Amniotic epithelial cell (primary cell): ENCODE measurements at regions not wholly inside any gene's neighbourhood (a gene's known extent, or its start where the extent isn't known, plus 50 kb on each side); places are given as distances from the start of the nearest gene placed in this dataset.
A peak's percentile ranks its signal among the peaks of the same experiment; 100 is the strongest.
"Not testable (repeated sequence)": the region's sequence is repeated elsewhere in the genome, so short reads cannot be mapped to it uniquely, and the experiment has no call there.

Experiments used
- DNase-seq: peaks from one replicate; pipeline ENCODE4 v3.0.0-alpha.2; 2010; ENCODE audit warnings: low read depth

DNA sequence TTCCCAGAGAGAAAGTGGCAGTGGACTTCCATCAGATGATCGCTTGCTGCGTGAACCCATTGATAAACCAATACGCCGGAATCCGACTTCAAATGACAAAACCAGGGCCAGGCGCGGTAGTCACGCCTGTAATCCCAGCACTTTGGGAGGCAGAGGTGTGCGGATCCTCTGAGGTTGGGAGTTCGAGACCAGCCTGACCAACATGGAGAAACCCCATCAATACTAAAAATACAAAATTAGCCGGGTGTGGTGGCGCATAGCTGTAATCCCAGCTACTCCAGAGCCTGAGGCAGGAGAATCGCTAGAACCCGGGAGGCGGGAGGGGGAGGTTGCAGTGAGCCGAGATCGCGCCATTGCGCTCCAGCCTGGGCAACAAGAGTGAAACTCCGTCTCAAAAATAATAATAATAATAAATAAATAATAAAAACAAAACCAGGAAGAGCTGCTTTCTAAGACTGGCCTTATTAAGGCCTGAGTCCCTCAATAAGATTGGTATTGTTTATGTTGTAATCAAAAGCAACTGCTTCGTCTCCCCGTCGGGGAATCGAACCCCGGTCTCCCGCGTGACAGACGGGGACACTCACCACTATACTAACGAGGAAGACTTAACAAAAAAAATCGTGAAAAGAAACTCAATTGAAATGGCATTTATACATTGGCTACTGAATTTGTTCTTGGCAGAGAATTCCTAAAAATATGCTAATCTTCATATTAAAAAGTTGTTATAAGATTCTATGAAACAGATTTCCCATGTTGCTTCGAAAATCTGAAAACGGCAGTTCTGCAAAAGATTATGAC is 110.2 kb upstream of the ZNF184 start:
- peak; percentile 44 for DNase-seq

DNA sequence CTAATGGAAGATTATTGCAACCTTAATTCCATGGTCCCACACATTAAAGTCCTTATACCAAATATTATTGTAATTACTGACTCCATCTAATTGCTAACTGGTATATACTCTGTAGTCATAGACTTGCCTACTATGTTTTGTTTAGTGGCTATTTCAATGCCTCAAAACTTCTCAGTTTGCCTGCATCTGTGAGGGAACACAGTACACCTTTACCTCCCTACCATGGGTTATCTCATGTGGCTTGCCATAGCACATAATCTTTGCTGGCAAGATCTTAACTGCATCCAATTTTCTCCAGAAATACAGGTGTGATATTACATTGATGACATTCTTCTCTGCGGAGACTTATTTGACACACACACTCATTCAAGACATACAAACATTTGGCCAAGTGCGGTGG is 107.1 kb upstream of the ZNF184 start:
- no peak for DNase-seq

DNA sequence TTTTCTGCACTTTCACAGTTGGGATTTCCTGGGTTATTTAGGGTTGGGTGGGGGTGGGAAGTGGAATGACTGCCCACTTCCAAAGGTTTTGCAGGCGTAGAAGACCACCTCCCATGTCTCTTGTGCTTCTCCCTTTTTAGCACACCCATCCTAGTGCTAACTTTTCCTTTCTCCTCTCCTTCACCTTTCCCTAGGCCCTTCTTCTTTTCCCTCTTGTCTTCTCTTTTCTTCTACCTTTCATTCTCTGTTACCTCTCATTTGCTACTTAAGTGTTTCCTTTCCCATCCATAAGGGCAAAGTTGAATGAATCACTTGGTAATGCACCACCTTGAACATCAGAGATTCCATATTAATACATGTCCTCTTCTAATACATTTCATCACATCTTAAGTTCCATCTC is 105.0 kb upstream of the ZNF184 start:
- no peak for DNase-seq

DNA sequence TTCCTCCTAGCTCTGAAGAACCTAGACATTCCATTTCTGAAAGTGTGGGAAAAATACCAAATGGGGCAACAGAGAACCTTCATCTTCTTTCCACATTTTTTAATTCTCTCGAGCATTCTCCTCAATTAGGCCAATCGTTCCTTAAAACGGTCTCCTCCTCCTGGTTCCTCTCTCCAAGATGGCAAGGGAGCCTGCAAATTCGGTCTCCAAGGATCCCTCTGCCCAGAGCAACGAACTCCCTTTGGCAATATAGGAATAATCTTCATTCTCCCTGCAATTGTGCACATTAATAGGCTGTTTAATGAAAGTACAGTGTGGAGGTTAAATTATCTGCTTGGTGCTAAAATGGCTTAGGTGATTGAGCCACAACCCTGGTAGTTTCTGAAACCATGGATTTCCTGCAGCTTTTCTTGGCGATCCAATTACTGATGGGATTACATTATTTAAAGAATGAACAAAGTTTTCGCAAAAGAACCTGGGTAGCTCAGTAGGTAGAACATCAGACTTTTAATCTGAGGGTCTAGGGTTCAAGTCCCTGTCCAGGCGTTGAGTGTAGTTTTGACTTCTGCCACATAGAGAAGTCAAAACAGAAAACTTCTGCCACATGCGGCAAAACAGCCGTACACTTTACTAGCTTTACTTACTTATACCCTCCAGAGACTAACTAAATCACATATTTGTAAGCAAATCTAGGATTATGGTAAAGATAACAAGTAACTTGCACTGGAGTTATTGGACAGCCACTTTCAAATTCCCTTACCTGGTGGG is 102.9 kb upstream of the ZNF184 start:
- DNase-seq = no peak

DNA sequence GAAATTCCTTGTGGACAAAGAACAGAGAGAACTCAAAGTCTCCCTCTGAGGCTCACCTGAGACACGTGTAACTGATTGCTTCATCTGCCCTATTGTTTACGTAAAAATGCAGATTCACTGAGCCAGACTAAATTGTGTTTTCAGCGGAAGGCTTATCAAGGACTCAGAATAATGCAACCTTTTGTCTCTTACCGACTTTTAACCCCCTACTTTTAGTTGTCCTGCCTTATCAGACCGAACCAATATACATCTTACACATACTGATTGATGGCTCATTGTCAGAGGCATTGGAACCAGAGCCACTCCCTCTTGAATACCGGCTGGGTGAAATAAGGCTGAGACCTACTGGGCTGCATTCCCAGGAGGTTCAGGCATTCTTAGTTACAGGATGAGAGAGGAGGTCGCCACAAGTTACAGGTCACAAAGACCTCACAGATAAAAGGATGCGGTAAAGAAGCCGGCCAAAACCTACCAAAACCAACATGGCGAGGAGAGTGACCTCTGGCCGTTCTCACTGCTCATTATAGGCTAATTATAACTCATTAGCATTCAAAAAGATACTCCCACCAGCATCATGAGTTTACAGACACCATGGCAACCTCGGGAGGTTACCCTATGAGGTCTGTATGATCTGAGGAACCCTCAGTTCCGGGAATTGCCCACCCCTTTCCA is 95.5 kb upstream of the ZNF184 start:
- no peak for DNase-seq

DNA sequence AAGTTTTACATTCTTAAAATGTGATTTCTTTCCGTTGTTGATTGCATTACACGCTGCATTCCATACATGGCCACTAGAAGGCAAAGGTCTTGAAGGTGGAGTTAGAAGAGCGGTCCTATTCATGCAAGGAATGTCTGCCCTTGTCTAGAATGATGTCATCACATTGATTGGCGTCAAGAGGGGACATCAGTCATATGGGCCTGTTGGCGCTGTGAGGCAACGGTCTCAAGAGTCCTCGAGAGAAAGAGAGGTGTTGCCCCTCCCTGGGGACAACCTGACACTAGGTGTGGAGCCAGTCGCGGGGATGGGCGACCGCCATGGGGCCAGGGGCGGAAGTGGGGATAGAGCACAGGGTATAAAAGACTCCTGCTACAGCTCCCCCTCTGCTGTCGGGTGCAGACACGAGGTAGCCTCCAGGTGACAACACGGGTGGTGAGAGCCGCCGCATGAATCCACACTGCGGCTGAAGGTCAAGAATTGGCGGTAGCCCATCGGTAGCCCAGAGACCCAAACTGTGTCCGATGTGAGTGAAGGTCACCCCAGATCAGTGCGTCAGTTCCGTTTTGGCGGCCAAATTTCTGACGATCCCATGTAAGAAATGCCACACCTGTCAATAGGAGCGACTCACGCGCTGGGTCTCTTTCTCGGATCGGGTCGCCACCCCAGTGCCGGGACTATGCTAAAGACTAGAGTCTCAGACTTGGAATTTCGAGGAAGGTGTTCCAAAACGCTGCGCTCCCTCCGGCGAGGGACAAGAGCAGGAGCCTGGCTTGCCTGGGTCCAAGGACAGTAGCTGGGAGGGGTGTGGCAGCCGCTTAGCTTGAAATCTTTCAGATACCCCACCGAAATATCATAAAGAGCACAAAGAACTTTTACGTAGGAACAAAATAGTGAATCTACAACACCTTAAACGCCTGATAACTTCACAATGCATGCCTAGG is 93.2 kb upstream of the ZNF184 start:
- no peak for DNase-seq

DNA sequence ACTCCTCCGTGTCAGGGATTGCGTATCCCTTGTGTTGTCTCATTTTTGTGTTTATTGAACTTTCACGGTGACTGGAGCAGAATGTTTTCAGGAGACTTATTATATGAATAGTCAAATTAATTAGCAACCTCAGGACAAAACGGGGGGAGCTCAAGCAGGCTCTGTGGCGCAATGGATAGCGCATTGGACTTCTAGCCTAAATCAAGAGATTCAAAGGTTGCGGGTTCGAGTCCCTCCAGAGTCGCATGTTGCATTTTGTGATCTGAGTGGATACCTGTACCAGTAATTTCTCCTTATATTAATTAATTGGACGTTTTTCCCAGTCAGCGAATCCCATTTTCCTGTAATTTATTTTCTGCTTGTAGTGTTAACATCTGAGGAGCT is 89.1 kb upstream of the ZNF184 start:
- no peak for DNase-seq

DNA sequence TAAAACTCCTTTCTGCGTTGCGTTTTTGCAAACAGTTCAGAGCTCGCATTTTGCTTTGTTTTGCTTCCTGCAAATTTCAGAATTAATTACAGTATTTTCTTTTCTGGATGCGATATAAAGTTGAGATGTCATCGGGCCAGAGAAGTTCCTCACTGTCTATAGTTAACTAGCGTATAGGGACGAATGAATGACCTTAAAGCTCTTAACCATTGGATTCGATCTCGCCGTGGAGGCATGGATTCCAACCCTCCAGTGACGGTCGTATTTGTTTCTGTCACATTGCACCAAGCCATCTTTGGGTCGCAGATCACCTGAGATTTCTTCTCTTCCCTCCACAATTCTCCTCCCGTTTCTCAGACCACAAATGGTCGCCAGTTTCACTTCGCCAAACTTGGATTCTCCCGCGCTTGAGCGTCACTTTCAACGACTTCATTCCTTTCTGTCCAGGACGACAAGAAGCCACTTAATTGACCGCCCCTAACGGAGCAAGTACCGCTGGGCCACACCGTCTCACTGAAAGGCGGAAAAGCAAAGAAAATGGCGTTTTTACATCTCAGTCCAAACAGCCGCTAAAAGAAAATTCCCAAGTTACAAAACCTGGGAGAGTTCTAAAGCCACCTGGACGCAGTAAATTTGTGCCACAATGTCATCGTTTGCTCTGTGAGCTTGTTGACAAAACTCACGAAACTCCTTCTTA is 85.3 kb upstream of the ZNF184 start:
- no peak for DNase-seq

DNA sequence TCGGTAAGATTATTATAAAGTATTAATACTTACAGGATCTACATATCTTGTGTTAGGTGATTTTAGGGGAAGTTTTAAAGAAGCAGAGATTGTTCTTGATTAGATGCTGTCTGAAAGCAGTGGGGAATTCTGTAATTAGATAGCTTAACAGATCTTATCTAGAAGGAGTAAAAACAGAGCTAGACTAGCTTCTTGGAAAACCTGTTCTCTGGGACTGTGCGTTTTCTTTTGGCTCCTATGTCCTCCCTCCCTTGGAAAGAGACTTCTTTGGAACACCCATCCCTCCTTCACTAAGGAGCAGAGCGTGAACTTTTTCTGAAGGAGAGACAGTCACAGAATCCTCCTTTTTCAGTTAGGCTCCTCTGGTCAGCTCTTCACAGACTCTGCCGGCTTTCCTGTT is 83.5 kb upstream of the ZNF184 start:
- no peak for DNase-seq

DNA sequence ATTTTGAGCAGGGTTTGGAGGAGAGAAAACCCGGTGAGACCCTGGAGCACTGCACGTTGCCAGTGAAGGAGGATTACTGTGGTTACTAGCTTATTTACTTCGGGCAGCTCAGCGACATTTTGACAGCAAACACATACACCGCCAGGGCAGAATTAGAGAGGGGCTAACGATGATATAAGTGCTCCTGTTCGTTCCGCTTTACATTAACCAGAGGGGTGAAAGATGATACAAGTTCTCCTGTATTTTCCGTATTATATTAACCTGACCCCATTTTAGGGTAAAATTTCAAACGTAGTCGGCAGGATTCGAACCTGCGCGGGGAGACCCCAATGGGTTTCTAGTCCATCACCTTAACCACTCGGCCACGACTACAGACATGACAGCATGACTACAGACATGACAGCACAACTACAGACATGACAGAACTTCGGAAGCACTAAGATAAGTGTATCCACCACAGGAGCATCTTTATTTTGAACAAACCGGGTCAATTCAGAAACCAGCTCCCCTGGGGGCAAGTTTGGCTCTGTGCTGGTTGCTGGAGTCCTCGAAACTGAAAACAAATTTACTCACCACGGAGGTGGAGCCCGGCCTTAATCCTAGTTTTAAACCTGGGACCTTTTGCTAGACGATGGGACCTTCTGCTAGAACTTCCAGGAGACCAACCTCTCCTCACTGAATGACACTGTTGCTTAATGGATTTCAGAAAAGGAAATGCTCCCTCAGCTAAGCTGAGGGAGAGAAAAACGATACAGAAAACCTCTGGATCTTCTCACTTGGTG is 80.4 kb upstream of the ZNF184 start:
- DNase-seq = peak; percentile 19

DNA sequence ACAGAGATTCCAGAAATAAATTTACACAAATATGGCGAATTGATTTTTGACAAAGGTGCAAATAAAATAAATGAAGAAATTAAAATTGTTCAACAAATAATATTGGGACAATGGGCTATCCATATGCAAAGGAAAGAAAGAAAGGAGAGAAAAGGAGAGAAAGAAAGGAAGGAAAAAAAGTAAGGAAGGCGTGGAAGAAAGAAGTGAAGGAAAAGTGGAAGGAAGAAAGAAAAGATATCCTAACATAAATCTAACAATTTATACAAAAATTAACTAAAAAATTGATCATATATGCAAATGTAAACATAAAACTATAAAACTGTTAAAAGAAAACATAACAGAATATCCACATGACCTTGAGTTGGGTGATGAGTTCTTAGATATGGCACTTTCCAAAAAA is 78.7 kb upstream of the ZNF184 start:
- no peak for DNase-seq

DNA sequence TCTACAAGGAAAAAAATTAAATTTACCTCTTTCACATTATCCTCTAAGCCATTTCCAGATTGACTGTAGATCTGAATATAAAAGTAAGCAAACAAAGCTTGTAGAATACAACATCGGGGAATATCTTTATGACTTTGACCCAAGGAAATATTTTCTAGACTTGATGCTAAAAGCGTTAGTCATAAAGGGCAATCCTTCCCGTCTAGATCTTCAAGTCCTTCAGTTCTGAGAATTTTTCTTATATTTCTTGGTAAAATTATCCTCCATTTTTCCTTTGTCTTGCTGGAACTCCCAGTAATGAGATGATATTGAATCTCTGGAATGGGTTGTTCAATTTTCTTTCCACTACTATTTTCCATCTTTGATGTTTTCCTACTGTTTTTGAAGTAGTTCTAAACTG is 77.8 kb upstream of the ZNF184 start:
- DNase-seq = no peak

DNA sequence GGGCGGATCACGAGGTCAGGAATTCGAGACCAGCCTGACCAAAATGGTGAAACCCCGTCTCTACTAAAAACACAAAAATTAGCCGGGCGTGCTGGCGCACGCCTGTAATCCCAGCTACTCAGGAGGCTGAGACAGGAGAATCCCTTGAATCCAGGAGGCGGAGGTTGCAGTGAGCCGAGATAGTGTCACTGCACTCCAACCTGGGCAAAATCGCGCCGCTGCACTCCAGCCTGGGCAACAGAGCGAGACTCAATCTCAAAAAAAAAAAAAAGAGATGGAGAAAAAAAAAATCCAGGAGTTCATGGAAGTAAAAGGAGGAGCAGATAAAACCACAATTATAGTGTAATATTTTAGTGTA is 76.3 kb upstream of the ZNF184 start:
- not testable (repeated sequence) for DNase-seq

DNA sequence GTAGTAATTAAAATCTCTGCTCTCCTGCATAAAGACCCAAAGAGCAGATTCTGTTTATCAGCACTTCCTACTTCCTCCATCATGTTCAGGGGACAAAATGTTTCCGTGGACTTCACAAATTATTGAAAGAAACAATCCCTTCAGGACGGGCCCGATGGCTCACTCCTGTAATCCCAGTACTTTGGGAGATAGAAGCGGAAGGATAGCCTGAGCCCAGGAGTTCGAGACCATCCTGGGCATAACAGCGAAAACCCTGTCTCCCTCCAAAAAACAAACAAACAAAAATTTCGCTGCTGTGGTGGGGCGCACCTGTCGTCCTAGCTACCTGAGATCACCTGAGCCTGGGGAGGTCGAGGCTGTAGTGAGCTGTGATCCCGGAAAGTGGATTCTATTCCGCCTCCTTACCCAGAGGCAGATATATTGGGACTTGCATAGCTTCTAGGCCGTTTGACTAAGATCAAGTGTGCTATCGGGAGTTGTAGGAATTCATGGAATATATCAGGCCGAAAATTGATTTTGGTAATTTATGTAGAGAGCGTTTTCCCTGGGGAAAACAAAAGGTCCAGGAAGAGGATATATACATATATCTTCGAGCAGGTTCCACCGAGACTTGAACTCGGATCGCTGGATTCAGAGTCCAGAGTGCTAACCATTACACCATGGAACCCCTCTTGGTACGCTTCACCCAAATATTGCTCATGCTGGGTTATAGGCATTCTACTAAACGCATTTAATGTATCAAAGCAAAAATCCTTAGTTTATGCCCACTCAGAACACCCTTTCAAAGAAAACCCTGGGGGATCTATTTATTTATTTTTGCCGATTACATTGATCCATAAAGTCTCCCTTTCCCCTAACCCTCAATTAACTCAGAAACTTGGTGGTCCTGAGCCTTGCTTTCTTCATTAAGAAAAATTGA is 74.5 kb upstream of the ZNF184 start:
- DNase-seq = peak; percentile 49

DNA sequence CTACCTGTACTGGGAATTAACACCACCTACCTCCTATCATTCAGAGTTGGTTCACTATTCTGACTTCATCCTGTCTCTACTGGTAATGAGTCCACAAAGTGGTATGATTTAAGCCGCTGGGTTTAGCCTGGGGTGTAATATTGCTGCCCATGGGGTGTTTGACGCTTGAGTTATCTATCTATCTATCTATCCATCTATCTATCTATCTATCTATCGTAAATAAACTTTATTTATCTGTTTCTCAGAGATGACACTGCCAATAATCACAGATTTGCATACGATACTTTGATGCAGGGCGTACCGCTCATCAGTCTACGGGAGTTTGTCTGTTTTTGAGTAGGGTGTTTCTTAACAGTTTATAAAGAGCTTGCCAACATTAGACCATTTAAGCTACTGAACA is 73.6 kb upstream of the ZNF184 start:
- no peak for DNase-seq

DNA sequence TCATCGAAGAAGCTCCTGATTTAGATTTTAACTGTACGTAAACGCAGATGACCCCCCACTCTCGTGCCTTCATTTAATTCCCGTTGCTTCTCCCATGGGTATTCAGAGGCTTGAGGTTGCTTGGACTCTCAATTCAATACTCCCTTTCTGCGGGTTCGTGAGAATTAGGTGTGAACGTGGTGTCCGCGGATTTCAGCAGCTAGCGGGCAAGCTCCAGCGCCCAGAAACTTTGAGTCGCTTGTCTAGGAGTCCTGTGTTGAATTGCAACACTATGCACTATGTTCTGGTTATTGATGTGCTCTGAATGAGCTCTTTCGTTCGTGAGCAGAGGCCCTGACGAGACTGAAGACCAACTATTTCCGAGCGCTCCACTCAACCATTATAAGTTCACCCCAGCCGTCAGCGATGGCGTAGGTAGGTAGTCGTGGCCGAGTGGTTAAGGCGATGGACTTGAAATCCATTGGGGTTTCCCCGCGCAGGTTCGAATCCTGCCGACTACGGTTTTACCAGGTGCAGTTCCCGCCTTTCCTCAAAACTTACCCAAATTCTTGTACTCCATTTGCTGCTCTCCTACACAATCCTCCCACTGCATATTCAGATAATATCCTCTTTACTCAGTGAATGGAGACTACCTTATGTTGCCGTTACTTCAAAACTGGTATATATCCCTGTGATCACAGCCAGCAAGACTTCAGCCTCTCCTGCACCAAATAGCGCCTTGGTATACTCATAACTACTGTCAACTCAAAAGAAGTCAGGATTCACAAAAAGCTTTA is 72.6 kb upstream of the ZNF184 start:
- peak; percentile 53 for DNase-seq

DNA sequence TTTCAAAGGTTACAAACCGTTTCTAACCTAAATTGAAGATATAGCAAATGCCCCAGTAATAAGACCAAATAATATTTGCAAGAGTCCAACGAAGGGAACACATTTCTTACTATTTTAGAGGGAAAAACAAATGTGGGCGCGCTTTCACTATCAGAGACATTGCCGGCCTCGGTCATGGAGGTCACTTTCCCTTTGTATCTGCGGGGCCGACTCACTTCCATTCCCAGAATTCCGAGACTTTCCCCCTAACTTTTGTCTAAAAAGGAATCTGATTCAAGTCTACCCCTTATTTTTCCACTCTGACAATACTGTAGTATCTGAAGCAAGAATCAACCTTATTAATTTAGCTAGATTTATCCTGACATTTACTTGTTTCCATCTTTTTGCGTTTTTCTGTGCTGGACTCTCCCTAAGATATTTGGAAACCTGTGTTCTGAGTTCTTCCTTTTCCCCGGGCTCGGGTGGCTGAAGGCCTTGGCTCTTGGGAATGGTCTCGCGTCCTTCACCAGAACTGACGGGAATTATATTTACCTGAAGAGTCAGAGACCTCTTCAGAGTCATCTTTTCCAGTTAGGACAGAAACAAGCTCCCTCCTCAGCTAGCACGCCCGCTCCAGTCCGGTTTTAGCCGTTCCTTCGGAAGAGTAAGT is 71.8 kb upstream of the ZNF184 start:
- no peak for DNase-seq

DNA sequence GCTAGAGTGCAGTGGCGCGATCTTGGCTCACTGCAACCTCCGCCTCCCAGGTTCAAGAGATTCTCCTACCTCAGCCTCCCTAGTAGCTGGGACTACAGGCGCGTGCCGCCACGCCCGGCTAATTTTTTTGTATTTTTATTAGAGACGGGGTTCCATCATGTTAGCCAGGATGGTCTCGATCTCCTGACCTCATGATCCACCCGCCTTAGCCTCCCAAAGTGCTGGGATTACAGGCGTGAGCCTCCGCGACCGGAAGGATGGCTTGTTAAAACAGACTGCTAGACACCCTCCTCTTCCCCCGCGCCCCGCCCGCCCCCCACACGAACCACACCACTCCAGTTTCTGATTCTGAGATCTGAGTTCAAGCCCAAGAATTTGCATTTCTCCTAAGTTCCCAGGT is 71.2 kb upstream of the ZNF184 start:
- not testable (repeated sequence) for DNase-seq
